Nephron (organoid): ENCODE measurements at regions not wholly inside any gene's neighbourhood (a gene's known extent, or its start where the extent isn't known, plus 50 kb on each side); places are given as distances from the start of the nearest gene placed in this dataset.
"Not testable (repeated sequence)": the region's sequence is repeated elsewhere in the genome, so short reads cannot be mapped to it uniquely, and the experiment has no call there.

Source experiments
- H3K27ac Mint-ChIP-seq, 3 experiments: 2 replicates each; pipeline ENCODE4 v1.8.0; 2020; ENCODE audit warnings: mixed read lengths in 3 of 3, mild to moderate bottlenecking in 2 of 3, moderate library complexity in 1 of 3
- H3K27me3 Mint-ChIP-seq: 2 replicates; pipeline ENCODE4 v1.8.0; 2021; ENCODE audit warnings: low read depth, mild to moderate bottlenecking, moderate library complexity, mixed read lengths
- H3K36me3 Mint-ChIP-seq: 2 replicates; pipeline ENCODE4 v1.8.0; 2020; ENCODE audit warnings: low read depth, mixed read lengths
- H3K4me1 Mint-ChIP-seq: 2 replicates; pipeline ENCODE4 v1.8.0; 2020; ENCODE audit warnings: mixed read lengths
- H3K4me3 Mint-ChIP-seq, 3 experiments: 2 replicates each; pipeline ENCODE4 v1.8.0; 2020; ENCODE audit warnings: mild to moderate bottlenecking in 3 of 3, mixed read lengths in 3 of 3, moderate library complexity in 2 of 3
- H3K9me3 Mint-ChIP-seq: 2 replicates; pipeline ENCODE4 v1.8.0; 2020; ENCODE audit warnings: mixed read lengths
- CTCF ChIP-seq, 3 experiments: fragments of 200-600 bp; sonication (generic); IDR thresholded peaks; one replicate each; pipeline ENCODE4 v1.5.0; 2021; ENCODE audit warnings: antibody characterized with exemption in 3 of 3; ENCODE audit not compliant: unreplicated experiment in 3 of 3

GRCh38 chr2:105537920-105538319 lies 139.1 kb upstream of the FHL2 start:
- Mint-ChIP-seq H3K27me3 (peaks cover 4% of the 10 kb centered on the region), H3K27ac (no peak overlapping the region), H3K36me3 (no peaks in the 10 kb centered on the region), H3K9me3 (no peaks in the 10 kb centered on the region), H3K4me1 (peaks cover 7% of the 10 kb centered on the region), H3K4me3 (no peak overlapping the region)
- no peak for TF ChIP-seq CTCF (IDR thresholded peaks at IDR 0.05; ENCODE audit: unreplicated experiment in 3 of 3)

- peaks cover 7% of the 10 kb centered on the region for H3K4me1 Mint-ChIP-seq
- no peak for TF ChIP-seq CTCF (IDR thresholded peaks at IDR 0.05; ENCODE audit: unreplicated experiment in 3 of 3)
- H3K4me3 Mint-ChIP-seq: no peak overlapping the region
Measured at GRCh38 chr2:105537466-105537865, 138.6 kb upstream of the FHL2 start.

GRCh38 chr2:105536175-105536574 lies 137.3 kb upstream of the FHL2 start:
- H3K36me3 Mint-ChIP-seq: no peaks in the 10 kb centered on the region
- no peak overlapping the region for H3K27ac Mint-ChIP-seq
- no peak overlapping the region for H3K4me3 Mint-ChIP-seq
- no peaks in the 10 kb centered on the region for H3K9me3 Mint-ChIP-seq
- no peaks in the 10 kb centered on the region for H3K4me1 Mint-ChIP-seq
- TF ChIP-seq CTCF (IDR thresholded peaks at IDR 0.05; ENCODE audit: unreplicated experiment in 3 of 3): no peak
- peaks cover 4% of the 10 kb centered on the region for H3K27me3 Mint-ChIP-seq

More at GRCh38 chr2:105537466-105537865, 138.6 kb upstream of the FHL2 start:
- H3K27ac Mint-ChIP-seq: no peak overlapping the region
- no peaks in the 10 kb centered on the region for H3K9me3 Mint-ChIP-seq
- H3K36me3 Mint-ChIP-seq: no peaks in the 10 kb centered on the region
- H3K27me3 Mint-ChIP-seq: peaks cover 4% of the 10 kb centered on the region

GRCh38 chr2:105529258-105529657 lies 130.4 kb upstream of the FHL2 start:
- not testable (repeated sequence) for H3K27me3 Mint-ChIP-seq, H3K9me3 Mint-ChIP-seq, H3K4me3 Mint-ChIP-seq, H3K27ac Mint-ChIP-seq, H3K4me1 Mint-ChIP-seq, H3K36me3 Mint-ChIP-seq

- no peaks in the 10 kb centered on the region for H3K36me3 Mint-ChIP-seq
- H3K9me3 Mint-ChIP-seq: peaks cover 2% of the 10 kb centered on the region
- H3K4me3 Mint-ChIP-seq: no peak overlapping the region
- H3K27ac Mint-ChIP-seq: no peak overlapping the region
- no peaks in the 10 kb centered on the region for H3K27me3 Mint-ChIP-seq
- TF ChIP-seq CTCF (IDR thresholded peaks at IDR 0.05; ENCODE audit: unreplicated experiment in 3 of 3): no peak
- H3K4me1 Mint-ChIP-seq: no peaks in the 10 kb centered on the region
Measured at GRCh38 chr2:105526000-105526925, 127.4 kb upstream of the FHL2 start.

- TF ChIP-seq CTCF (IDR thresholded peaks at IDR 0.05; ENCODE audit: unreplicated experiment in 3 of 3): no peak
- H3K9me3 Mint-ChIP-seq: no peaks in the 10 kb centered on the region
- H3K27ac Mint-ChIP-seq: no peak overlapping the region
- H3K36me3 Mint-ChIP-seq: no peaks in the 10 kb centered on the region
- peaks cover 4% of the 10 kb centered on the region for H3K4me1 Mint-ChIP-seq
- H3K27me3 Mint-ChIP-seq: no peaks in the 10 kb centered on the region
- no peak overlapping the region for H3K4me3 Mint-ChIP-seq
Measured at GRCh38 chr2:105525201-105525600, 126.3 kb upstream of the FHL2 start.
